NCI-H187 (cell line): ENCODE measurements at regions not wholly inside any gene's neighbourhood (a gene's known extent, or its start where the extent isn't known, plus 50 kb on each side); places are given as distances from the start of the nearest gene placed in this dataset.
"Not testable (repeated sequence)": the region's sequence is repeated elsewhere in the genome, so short reads cannot be mapped to it uniquely, and the experiment has no call there.

Experiments used
- DNase-seq, 2 experiments: peaks; one replicate each; lab custom pipeline; 2025; lab: John Stamatoyannopoulos, UW

DNA sequence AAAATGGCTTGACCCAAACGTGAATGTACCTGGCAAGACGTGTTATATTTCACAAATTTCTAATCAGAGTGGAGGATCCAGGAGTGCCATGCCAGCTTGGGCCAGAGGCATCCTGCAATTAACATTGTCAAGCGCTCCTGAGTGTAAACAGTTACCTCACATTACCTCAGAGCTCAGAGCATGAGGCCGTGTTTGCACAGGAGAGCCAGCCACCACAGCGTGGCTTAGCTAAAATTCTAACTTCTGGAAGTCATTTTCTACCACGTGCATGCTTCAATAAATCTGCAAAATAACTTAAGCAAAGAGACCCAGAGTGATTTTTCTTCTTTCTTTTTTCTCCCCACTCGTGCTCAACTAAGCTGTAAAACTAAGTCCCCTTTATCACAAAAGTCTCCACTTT, 769.0 kb downstream of the KCNJ2 start:
- DNase-seq, result no peak

DNA sequence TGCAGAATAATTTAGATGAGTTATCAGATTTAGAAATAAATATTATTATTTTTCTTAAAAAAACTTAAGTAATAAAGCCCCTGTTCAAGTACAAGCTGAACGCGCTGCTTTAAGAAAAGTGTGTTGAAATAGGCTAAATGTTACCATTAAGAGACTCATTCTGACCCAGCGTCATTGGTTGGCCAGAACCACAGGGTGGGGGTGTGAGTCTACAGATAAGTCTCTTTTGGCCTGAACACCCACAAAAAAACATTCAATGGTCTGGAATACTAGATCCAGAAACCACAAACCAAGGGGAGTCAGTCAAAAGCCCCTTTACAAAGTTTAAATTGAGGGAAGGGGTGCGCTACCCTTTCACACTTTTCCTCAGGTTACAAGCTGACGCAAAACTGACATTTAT, 776.1 kb downstream of the KCNJ2 start:
- no peak for DNase-seq

- DNase-seq, result no peak
These were observed 777.9 kb downstream of the KCNJ2 start for GRCh38 chr17:70947215-70947614.

DNA sequence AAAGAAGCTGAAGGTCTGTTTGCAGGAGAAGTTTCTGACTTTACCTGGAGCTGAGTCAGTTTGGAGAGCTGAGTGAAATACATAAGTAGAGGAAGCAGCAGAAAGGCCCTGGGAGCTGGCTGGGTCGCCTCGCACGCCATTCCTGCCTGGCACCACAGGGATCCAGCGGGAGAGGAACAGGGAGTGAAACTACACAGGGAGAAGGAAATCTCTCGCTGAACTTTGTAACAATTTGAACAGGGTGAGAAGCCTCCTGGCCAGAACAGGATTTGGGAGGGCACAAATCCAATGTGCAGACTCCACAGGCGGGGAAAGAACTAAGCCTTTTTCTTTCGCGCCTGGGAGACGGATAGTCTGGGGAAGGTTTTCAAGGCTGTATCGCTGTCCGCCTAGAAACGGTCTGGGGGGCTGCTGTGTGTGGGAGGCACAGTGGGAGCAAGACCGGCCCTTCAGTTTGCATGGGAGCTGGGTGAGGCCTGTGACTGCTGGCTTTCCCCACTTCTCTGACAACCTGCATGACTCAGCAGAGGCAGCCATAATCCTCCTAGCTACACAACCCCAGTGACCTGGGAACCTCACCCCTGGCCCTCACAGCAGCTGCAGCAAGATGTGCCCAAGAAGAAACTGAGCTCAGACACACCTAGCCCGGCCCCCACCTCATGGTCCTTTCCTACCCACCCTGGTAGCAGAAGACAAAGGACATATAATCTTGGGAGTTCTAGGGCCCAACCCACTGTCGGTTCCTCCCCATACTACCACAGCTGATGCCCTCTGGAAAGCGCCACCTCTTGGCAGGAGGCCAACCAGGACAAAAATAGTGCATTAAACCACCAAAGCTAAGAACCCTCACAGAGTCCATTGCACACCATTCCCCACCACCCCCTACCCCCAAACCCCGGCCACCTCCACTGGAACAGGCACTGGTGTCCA, 778.6 kb downstream of the KCNJ2 start:
- no peak for DNase-seq

GRCh38 chr17:70953140-70953539, 783.8 kb downstream of the KCNJ2 start:
- DNase-seq, result not testable (repeated sequence)

GRCh38 chr17:70955441-70955840, 786.1 kb downstream of the KCNJ2 start:
- no peak for DNase-seq

- no peak for DNase-seq
These were observed 787.4 kb downstream of the KCNJ2 start for GRCh38 chr17:70956726-70957125.

DNA sequence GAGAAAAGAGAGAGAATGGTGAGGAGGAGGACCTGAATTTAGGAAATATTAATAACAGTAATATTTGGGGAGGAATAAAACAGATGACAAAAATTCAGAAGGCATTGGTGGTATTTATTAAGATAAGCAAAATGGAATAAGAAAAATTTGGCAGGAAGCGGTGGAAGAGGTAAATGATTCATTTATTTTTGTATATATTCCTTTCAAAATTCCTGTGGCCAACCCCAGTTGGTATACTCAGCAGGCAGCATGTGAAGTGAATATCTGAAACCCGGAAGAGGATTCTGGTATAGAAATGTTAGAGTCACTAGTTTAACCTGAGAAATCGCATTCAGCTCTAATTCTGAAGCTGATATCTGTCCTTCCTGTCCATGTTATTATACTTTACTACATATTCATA, 792.0 kb downstream of the KCNJ2 start:
- no peak for DNase-seq

DNA sequence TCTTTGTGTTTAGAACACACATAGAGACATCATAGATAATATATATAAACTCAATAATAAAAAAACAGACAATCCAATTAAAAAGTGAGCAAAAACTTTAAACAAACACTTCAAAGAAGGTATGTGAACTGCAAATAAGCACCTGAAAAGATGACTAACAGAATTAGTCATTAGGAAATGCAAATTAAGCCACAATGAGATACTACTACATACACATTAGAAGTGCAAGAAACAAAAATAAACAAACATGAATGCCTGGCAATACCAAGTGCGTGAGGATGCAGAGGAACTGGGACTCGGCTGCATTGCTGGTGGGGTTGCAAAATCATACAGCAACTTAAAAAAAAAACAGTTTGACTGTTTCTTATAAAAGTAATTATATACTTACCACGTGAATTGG, 799.0 kb downstream of the KCNJ2 start:
- no peak for DNase-seq

- DNase-seq, result no peak
These were observed 800.2 kb downstream of the KCNJ2 start for GRCh38 chr17:70969521-70970034.

GRCh38 chr17:70976447-70976846, 807.1 kb downstream of the KCNJ2 start:
- DNase-seq, result no peak

- DNase-seq, result no peak
These were observed 815.5 kb downstream of the KCNJ2 start for GRCh38 chr17:70984873-70985272.

DNA sequence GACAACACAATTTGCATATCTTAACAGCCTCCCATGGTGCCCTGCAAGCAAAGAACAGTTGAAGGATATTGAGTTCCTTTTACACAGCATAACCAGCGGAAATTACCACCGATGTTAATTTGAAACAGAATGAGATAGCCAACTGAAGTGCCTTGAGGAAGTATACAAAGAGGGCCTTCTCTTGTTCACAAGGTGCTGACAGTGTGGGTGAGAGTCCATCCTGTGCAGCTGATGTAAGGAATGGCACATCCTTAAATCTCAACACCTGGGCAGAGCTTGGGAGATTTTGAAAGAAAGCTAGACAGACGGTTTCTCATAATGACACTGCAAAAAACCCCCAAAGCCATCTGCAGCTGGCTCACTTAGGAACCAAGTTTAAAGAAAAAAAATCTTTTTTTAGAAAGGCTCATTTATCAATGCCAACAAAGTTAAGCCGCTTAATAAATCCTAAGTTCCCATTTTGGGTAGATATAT, 818.6 kb downstream of the KCNJ2 start:
- no peak for DNase-seq

DNA sequence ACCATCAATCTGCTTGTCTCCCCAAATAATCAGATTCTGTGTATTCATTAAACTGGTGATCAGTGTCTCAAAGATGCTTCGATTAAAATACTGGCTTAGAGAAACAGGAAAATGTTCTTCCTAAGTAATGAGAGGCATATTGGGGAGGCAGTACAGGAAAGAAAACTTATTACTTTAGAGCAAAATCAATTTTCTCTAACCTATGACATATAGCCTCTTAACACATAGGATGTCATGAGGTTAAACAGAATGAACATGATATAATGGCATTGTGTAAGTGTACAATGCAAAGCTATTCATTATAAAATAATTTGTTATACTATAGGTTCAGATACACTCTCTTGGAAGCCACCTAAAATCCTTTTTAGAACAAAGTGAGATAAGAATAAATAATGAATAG, 819.3 kb downstream of the KCNJ2 start:
- no peak for DNase-seq

- DNase-seq, result no peak
These were observed 819.9 kb downstream of the KCNJ2 start for GRCh38 chr17:70989280-70989679.

DNA sequence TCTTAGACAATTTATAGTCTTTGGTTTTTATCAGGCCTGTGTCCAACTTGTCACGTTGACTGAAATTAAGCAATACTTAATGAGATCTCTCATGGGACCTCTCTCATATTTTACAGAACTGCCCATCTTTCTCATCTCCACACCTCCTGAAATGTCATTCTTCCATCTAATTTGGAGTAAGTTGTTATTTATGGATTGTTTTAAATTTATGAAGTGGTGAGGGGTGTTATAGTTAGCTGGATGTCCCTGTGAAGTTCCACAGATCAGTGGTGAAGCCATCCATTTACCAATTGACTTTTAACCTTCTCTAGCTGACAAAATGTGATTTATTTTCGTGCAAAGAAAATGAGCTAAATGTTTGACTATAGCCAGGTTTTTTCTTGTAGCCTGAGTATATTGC, 824.9 kb downstream of the KCNJ2 start:
- no peak for DNase-seq

GRCh38 chr17:70995997-70996396, 826.7 kb downstream of the KCNJ2 start:
- DNase-seq, result no peak

DNA sequence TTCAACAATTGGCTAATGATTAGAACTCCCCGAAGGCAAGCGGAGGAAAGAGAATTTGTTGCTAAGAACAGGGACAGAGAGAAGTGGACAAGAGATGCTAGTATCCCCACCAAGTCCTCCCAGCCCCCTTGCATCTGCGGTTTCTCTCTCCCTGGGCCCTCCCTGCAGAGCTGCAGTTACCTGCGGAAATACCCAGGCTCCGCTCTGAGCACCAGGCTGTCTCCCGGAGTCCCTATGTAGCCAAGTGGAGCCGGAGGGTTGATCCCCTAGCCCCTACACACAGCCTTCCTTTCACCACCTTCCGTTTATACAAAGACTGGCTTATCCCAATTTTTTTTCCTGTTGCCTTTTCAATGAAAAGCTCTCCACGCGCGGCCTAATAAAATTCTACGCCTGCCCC, 834.4 kb downstream of the KCNJ2 start:
- DNase-seq, result no peak

DNA sequence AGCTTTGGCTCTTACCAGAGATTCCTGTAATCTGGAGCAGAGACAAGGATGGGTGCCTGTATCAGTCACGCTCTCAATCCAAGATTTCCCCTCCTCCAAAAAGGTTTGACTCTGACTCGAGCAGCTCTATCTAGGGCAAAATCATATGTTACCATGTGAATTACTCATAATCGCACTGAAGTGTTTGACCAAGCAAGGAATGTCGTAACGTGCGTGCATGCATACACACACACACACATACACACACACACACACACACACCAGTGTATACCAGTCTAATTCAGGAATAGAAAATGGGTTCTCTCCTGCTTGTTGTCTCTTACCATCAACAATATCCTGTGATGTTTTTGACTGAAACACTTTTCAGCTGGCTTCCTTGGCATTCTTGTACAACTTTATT, 835.1 kb downstream of the KCNJ2 start:
- no peak for DNase-seq

GRCh38 chr17:71011391-71011790, 842.1 kb downstream of the KCNJ2 start:
- no peak for DNase-seq

GRCh38 chr17:71019699-71020098, 850.4 kb downstream of the KCNJ2 start:
- DNase-seq, result no peak

DNA sequence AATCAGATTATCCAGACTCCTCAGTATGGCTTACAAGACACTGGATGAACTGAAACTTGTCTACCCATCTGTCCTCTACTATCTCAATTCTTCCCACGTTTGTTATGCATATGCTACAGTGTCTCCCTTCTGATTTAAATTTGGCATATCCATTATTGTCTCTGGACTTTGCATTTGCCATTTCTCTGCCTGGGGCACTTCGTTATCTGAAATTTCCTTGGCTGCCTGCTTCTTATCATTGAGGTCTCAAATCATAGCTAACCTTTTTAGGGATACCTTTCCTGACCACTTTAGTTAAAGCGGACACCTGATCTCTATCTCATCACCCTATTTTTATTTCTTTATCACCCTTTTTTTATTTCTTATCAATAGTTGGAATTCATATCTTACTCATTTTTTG, 853.4 kb downstream of the KCNJ2 start:
- no peak for DNase-seq

DNA sequence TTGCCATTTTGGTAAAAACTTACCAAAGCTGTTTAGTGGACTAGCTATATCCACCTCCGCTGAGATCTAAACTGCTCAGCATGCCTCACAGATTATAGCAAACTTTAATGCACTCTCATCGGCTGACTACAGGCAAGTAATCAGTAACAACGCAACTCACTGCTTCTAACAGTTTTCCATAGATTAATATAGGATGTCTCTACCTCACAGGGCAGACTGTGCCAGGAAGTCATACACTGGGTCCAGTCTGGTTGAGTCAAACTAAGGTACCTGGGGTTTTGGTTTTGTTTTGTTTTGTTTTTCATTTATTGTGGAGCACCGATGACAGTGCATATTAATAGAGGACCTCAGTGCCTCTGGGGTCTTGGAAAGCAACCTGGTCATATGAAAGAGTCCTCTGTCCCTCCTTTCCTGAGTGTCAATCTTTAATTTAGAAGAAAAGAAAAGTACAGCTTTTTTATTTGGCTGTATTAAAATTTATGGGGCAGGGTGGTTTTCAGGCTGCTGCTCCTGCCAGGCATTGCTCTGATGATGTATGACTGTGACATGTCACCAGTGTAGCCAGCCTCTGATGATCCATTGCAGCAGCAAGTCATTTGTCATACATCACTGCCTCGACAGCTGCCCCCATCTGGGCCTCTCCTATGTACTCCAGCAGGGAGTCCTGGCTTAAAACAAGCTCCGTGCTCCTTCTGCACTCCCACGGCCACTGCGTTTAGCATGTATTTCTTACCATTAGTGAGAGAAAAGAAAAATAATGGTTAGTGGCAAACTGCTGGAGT, 854.1 kb downstream of the KCNJ2 start:
- peak in 1 of 2 experiments; percentile 15 for DNase-seq
